ENCODE measurements at regions not wholly inside any gene's neighbourhood (a gene's known extent, or its start where the extent isn't known, plus 50 kb on each side); places are given as distances from the start of the nearest gene placed in this dataset.
"Not testable (repeated sequence)": the region's sequence is repeated elsewhere in the genome, so short reads cannot be mapped to it uniquely, and the experiment has no call there.

DNA sequence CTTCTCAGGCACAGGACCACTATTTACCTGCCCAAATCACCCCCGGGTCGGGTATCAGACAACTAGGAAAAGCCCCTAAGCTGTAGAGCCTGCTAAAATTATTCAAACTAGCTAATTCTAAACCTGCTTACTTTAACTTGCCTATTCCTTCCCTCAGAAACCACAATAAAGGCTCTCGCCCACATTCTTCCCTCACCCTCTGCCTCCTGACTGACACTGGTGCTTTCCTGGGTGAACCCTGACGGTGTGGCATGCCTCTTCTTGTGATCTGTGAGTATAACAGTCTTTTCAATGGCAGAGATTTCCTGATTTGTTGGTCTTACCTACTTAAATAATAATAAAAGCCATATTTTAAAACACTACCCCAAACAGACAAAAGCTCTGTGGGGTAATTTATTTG is 209.4 kb upstream of the XIST start:
- in situ Hi-C loops (cut with MboI; ENCODE audit: low sequenced_read_pairs, unreplicated experiment): no loop called here
- TF ChIP-seq, protein P1, sequence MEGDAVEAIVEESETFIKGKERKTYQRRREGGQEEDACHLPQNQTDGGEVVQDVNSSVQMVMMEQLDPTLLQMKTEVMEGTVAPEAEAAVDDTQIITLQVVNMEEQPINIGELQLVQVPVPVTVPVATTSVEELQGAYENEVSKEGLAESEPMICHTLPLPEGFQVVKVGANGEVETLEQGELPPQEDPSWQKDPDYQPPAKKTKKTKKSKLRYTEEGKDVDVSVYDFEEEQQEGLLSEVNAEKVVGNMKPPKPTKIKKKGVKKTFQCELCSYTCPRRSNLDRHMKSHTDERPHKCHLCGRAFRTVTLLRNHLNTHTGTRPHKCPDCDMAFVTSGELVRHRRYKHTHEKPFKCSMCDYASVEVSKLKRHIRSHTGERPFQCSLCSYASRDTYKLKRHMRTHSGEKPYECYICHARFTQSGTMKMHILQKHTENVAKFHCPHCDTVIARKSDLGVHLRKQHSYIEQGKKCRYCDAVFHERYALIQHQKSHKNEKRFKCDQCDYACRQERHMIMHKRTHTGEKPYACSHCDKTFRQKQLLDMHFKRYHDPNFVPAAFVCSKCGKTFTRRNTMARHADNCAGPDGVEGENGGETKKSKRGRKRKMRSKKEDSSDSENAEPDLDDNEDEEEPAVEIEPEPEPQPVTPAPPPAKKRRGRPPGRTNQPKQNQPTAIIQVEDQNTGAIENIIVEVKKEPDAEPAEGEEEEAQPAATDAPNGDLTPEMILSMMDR (IDR thresholded peaks at IDR 0.05; ENCODE audit: borderline replicate concordance, control extremely low read depth, extremely low read depth, insufficient read depth, missing control alignments): no peak
- no peak for DNase-seq (ENCODE audit: low spot score)

DNA sequence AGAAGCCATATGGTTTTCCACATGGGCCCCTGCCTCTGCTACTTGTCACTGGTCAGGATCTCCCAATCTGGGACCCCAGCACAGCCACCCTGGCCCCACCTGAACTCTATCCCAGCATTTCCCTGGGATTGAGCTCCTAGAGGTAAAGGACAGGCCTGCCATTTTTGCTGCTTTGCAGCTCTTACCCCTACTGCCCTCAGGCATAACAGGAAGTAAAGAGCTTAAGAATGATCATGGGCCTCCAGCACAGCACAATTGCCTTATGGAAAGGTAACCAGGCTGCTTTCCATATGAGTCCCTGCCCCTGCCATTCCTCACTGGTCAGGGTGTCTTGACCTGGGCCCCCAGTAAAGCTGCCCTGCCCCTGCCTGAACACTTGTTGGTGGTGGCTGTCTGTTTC is 196.6 kb upstream of the XIST start:
- TF ChIP-seq, protein P1 (IDR thresholded peaks at IDR 0.05; ENCODE audit: borderline replicate concordance, control extremely low read depth, extremely low read depth, insufficient read depth, missing control alignments): no peak
- in situ Hi-C loops (cut with MboI; ENCODE audit: low sequenced_read_pairs, unreplicated experiment): no loop called here
- DNase-seq (ENCODE audit: low spot score): no peak

DNA sequence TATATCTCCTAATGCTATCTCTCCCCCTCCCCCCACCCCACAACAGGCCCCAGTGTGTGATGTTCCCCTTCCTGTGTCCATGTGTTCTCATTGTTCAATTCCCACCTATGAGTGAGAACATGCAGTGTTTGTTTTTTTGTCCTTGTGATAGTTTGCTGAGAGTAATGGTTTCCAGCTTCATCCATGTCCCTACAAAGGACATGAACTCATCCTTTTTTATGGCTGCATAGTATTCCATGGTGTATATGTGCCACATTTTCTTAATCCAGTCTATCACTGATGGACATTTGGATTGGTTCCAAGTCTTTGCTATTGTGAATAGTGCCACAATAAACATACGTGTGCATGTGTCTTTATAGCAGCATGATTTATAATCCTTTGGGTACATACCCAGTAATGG is 181.6 kb upstream of the XIST start:
- in situ Hi-C loops (cut with MboI; ENCODE audit: low sequenced_read_pairs, unreplicated experiment); DNase-seq (ENCODE audit: low spot score): not testable (repeated sequence)

DNA sequence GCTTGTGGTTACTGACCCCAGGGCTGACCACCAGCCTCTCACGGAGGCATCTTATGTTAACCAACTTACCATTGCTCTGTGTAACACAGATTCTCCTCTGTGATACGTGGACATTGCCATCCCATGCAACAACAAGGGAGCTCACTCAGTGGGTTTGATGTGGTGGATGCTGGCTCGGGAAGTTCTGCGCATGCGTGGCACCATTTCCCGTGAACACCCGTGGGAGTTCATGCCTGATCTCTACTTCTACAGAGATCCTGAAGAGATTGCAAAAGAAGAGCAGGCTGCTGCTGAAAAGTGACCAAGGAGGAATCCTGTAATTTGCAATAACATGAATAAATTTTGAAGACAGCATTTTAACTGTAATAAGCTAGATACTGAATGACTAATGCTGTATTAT is 179.0 kb upstream of the XIST start:
- DNase-seq (ENCODE audit: low spot score); in situ Hi-C loops (cut with MboI; ENCODE audit: low sequenced_read_pairs, unreplicated experiment): not testable (repeated sequence)

DNA sequence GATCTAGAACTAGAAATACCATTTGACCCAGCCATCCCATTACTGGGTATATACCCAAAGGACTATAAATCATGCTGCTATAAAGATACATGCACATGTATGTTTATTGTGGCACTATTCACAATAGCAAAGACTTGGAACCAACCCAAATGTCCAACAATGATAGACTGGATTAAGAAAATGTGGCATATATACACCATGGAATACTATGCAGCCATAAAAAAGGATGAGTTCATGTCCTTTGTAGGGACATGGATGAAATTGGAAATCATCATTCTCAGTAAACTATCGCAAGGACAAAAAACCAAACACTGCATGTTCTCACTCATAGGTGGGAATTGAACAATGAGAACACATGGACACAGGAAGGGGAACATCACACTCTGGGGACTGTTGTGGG is 178.3 kb upstream of the XIST start:
- in situ Hi-C loops (cut with MboI; ENCODE audit: low sequenced_read_pairs, unreplicated experiment); DNase-seq (ENCODE audit: low spot score): not testable (repeated sequence)

DNA sequence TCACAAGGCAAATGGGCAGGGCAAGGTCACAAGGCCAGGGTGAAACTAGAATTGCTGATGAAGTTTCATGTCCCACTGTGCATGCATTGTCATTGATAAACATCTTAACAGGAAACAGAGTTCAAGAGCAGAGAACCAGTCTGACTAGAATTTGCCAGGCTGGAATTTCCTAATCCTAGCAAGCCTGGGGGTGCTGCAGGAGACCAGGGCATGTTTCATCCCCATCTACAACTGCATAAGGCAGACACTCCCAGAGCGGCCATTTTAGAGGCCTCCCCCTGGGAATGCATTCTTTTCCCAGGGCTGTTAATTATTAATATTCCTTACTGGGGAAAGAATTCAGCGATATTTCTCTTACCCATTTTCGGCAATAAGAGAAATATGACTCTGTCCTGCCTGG is 172.6 kb upstream of the XIST start:
- DNase-seq (ENCODE audit: low spot score); in situ Hi-C loops (cut with MboI; ENCODE audit: low sequenced_read_pairs, unreplicated experiment): not testable (repeated sequence)

DNA sequence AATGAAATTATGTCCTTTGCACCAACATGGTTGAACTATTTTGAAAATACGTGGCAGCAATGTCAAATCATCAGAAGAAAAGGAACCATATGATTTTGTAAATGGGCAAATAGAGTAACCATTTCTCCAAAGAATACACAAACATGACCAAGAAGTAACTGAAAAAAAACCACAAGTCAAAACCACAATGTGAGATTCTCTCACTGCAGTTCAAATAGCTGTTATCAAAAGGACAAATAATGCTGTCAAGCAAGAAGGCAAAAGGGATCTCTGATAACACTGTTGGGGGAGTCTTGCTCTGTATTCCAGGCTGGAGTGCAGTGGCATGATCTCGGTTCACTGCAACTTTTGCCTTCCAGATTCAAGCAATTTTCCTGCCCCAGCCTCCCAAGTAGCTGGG is 170.7 kb upstream of the XIST start:
- TF ChIP-seq, protein P1 (IDR thresholded peaks at IDR 0.05; ENCODE audit: borderline replicate concordance, control extremely low read depth, extremely low read depth, insufficient read depth, missing control alignments): no peak
- in situ Hi-C loops (cut with MboI; ENCODE audit: low sequenced_read_pairs, unreplicated experiment): no loop called here
- no peak for DNase-seq (ENCODE audit: low spot score)

DNA sequence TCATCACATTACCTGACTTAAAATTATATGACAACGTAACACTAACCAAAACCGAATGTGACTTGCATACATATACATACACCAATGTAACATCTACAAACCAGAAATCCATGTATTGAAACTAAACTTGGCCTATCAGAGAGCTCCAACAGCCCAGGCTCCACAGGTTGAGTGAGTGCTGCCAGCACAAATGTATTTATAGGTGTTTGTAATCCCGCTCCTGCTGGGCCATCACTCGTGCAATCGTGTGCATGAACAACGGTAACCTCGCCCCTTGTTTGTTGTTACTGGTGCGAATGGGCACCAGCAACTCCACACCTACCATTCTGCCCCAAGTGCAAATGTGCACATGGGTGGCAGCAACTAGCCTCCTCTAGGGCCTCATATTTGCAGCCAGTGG is 165.7 kb upstream of the XIST start:
- no peak for DNase-seq (ENCODE audit: low spot score)
- TF ChIP-seq, protein P1 (IDR thresholded peaks at IDR 0.05; ENCODE audit: borderline replicate concordance, control extremely low read depth, extremely low read depth, insufficient read depth, missing control alignments): no peak
- in situ Hi-C loops (cut with MboI; ENCODE audit: low sequenced_read_pairs, unreplicated experiment): loop anchor here (5.0 kb wide), 1 partner anchor 161 kb away; no protein-coding TSS in a partner anchor

DNA sequence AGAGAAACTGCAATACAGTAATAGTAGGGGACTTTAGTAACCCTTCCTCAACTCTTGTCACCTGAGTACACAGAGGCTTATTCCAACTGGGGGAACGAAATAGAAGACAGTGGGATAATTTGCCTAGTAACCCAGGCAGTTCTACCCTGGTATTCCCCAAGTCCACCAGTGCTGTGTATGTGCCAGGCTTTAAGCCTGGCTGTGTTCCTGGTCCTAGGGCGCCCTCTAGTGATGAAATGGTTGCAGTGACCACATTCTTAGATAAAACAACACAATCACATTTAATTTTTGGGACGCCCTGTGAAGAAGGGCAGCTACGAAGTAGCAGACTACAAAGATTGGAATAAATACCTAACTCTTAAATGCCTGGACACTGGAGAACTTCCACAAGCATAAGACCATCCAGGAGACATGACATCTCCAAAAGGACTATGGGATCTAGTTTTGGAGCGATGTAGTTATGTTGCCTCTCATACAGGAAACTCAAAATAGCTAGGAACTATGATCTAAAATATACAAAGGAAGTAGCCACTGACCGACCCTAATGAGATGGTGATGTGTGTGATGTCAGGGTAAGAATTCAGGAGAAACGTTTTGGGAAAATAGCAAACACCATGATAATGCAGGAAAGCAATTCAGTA is 163.0 kb upstream of the XIST start:
- peak; percentile 59 for DNase-seq (ENCODE audit: low spot score)
- TF ChIP-seq, protein P1 (IDR thresholded peaks at IDR 0.05; ENCODE audit: borderline replicate concordance, control extremely low read depth, extremely low read depth, insufficient read depth, missing control alignments): peak; percentile 82
- in situ Hi-C loops (cut with MboI; ENCODE audit: low sequenced_read_pairs, unreplicated experiment): loop anchor here (5.0 kb wide), 1 partner anchor 158 kb away; no protein-coding TSS in a partner anchor

Data from GM13976 (cell line).